ENCODE measurements at regions not wholly inside any gene's neighbourhood (a gene's known extent, or its start where the extent isn't known, plus 50 kb on each side); places are given as distances from the start of the nearest gene placed in this dataset.
"Not testable (repeated sequence)": the region's sequence is repeated elsewhere in the genome, so short reads cannot be mapped to it uniquely, and the experiment has no call there.

DNA sequence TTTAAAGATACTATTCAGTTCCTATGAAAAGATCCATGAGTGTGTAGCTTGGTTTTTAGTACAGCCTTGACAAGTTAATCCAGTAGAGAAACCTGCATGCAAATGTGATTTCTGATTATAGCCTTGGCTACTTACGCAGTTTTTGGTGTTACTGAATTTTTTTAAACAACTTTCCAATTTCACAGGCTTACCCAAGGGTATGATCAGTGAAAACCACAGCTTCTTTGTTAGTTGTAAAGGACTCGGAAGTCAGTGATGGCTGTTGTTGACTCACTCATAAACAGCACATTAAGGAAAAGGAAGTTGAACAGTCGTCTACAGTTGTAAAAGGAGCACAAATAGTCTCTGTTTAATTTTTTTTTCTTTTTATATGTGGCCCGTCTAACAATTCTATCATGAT is 924.6 kb upstream of the ADAMTS5 start:
- not testable (repeated sequence) for DNase-seq (ENCODE audit: low read depth in 2 of 2)

GRCh38 chr21:27887808-27888455 is 921.0 kb upstream of the ADAMTS5 start:
- not testable (repeated sequence) for DNase-seq (ENCODE audit: low read depth in 2 of 2)

GRCh38 chr21:27885296-27885711 is 918.4 kb upstream of the ADAMTS5 start:
- DNase-seq (ENCODE audit: low read depth in 2 of 2) = no peak

DNA sequence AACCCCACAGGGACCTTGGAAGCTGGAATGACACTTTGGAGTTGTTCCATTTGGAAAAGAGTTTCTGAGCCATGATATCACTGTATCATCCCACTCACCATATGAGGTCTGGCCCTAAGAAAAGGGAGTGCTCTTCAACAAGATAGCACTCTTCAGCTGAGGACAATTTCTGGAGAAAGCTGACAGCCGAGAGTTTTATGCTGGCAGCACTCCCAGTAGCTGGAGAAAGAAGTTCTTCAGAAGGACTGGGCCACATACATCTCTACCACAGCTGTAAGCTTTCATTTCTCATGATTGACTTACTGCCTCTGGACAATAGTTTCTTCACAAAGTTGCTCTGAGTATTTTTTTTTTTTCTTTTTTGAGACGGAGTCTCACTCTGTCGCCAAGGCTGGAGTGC is 914.4 kb upstream of the ADAMTS5 start:
- DNase-seq (ENCODE audit: low read depth in 2 of 2) = not testable (repeated sequence)

DNA sequence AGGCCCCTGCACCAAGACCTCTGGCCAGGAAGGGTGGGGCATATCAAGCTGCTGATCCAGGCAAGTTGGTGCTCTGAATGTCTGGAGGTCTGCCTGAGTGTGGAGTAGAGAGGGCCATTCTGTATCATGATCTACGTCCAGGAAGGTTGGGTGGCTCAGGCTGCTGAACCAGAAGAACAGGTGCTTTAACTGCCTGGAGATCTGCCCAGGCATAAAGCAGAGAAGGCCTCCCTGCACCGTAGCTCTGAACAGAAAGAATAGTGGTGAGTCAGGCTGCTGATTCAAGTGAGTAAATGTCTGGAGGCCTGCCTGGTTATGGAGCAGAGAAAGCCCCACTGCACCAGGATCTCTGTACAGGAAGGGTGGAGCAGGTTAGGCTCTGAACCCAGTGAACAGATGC is 905.5 kb upstream of the ADAMTS5 start:
- DNase-seq (ENCODE audit: low read depth in 2 of 2) = not testable (repeated sequence)

- DNase-seq (ENCODE audit: low read depth in 2 of 2) = not testable (repeated sequence)
Observed at GRCh38 chr21:27870755-27871154, 903.9 kb upstream of the ADAMTS5 start.

- DNase-seq (ENCODE audit: low read depth in 2 of 2) = not testable (repeated sequence)
Observed at GRCh38 chr21:27860314-27860955, 893.5 kb upstream of the ADAMTS5 start.

- DNase-seq (ENCODE audit: low read depth in 2 of 2) = not testable (repeated sequence)
Observed at GRCh38 chr21:27858053-27858825, 891.4 kb upstream of the ADAMTS5 start.

GRCh38 chr21:27856988-27857387 is 890.1 kb upstream of the ADAMTS5 start:
- not testable (repeated sequence) for DNase-seq (ENCODE audit: low read depth in 2 of 2)

DNA sequence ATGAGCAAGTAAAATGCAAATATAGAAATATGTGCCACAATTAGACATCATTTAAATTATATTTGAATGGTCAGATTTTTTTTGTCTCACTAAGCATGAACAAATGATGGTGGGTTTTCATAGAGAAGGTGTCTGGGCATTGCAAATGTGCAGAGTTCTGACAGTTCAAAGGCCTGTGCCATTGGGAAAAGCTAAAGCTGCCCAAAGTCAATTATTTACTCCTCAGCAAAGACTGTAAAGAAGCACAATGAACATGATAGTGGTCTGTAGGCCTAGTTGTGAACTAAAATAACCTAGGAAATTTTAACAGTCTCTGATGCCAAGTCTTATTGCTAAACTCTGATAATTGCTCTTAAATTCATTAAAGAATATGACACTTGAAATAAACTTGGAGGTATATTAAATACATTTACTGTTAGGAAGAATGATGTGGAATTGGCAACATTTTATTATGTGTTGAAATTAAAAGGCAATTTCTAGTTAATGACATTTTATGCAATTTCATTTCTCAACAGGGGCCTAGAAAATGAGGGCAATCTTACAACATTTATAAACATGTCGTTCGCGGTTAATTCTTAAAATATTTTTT is 874.3 kb upstream of the ADAMTS5 start:
- no peak for DNase-seq (ENCODE audit: low read depth in 2 of 2)

DNA sequence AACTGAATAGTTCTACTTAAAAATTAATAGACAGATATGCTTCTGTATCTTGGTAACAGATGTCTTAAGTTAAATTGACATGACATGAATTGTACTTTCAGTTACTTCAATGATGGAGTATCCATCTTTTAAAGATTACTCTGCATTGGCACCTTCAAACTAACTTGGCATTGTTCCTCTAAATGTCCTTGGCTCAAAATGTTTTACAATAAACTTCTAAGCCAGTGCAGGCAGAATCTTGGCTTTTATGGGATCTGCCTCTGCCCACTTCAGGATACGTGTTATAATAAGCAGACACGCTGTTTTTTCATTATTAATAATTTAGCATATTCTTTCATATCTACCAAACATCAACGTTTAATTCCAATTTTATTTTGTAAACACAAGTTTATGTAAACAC is 873.4 kb upstream of the ADAMTS5 start:
- no peak for DNase-seq (ENCODE audit: low read depth in 2 of 2)

GRCh38 chr21:27839512-27840115 is 872.7 kb upstream of the ADAMTS5 start:
- DNase-seq (ENCODE audit: low read depth in 2 of 2) = no peak

- DNase-seq (ENCODE audit: low read depth in 2 of 2) = no peak
Observed at GRCh38 chr21:27838573-27838972, 871.7 kb upstream of the ADAMTS5 start.

- no peak for DNase-seq (ENCODE audit: low read depth in 2 of 2)
Observed at GRCh38 chr21:27837936-27838335, 871.0 kb upstream of the ADAMTS5 start.

GRCh38 chr21:27833298-27833697 is 866.4 kb upstream of the ADAMTS5 start:
- no peak for DNase-seq (ENCODE audit: low read depth in 2 of 2)

DNA sequence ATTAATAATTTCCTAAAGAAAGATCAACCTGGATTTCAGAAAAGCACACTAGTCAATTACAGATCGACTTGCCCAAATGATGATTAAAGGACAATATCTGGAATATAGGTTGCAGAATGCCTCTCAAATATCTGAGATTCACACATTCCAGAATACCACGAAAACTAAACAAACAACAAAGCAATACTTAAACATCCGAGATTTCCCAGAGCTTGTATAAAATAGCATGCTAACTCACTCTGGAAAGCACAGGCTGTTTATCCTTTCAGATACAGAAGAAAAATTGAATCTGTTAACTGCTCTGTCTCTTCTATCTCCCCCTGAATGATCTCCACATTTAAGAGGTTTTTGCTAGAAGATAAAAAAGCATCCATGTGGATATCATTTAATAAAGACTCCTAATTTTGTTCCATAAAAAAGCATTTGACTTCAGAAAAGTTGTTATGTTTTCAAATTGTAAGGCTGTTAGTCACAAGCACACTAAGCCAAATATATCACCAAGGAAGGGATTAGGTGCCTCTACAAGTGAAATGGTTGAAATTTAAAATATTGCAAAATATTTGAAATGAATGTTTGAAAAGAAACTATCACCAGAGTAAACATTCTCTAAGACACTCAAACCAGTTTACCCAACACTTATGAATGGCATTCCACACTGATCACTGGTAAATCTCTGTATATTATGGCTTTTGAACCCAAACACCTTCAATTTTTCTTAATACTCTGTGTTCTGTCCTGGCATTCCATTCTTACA is 865.1 kb upstream of the ADAMTS5 start:
- no peak for DNase-seq (ENCODE audit: low read depth in 2 of 2)

GRCh38 chr21:27831177-27831576 is 864.3 kb upstream of the ADAMTS5 start:
- no peak for DNase-seq (ENCODE audit: low read depth in 2 of 2)

GRCh38 chr21:27827972-27828371 is 861.1 kb upstream of the ADAMTS5 start:
- no peak for DNase-seq (ENCODE audit: low read depth in 2 of 2)

DNA sequence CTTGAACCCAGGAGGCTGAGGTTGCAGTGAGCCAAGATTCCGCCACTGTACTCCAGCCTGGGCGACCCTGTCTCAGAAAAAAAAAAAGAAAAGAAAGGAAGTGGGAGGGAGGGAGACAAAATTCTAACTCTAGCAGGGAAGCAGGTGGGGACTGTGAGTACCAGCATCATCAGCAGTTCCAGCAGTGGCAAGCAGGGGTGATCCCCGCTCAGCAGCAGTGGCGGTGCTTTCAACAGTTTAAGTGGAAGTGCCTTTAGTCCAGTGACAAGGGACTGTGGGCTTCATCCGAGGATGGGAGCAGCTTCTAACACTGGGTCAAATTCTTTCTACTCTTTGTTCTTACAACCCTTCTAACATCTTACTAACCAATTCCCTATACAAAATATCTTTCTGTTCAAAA is 858.1 kb upstream of the ADAMTS5 start:
- no peak for DNase-seq (ENCODE audit: low read depth in 2 of 2)

- no peak for DNase-seq (ENCODE audit: low read depth in 2 of 2)
Observed at GRCh38 chr21:27823652-27824201, 856.8 kb upstream of the ADAMTS5 start.

DNA sequence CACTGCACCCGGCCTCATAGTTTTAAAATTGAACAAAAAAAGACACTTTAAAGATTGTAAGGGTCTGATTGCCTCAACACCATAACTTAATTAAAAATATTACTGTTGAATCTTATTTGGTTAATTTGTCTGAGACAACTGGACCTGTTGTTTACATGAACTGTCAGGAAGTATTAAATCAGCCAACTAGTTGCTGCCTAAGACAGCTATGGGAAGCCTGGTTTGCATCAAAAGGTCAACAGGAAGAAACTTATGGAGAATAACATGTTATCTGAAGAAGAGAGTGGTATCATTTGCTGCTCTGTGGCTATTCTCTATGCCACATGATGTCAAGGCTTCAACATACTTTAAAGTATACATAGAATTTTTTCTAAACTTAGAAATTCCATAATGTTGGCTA is 853.5 kb upstream of the ADAMTS5 start:
- no peak for DNase-seq (ENCODE audit: low read depth in 2 of 2)

Measured in stimulated activated CD4-positive, alpha-beta T cell treated with anti-CD3 and anti-CD28 coated beads, Interleukin-1b, Interleukin-23, amount 100 ng/mL, for 1 hour (primary cell).